Omental fat pad (tissue), 3 donors: ENCODE measurements at regions not wholly inside any gene's neighbourhood (a gene's known extent, or its start where the extent isn't known, plus 50 kb on each side); places are given as distances from the start of the nearest gene placed in this dataset.
A peak's percentile ranks its signal among the peaks of the same experiment; 100 is the strongest.
"Not testable (repeated sequence)": the region's sequence is repeated elsewhere in the genome, so short reads cannot be mapped to it uniquely, and the experiment has no call there.

Experiments used
- ATAC-seq: fragments of 150-250 bp; one replicate; pipeline ENCODE4 v1.9.1; 2016; ENCODE audit warnings: mild to moderate bottlenecking, moderate library complexity; ENCODE audit not compliant: low FRiP score
- DNase-seq: peaks from one replicate; pipeline ENCODE4 v3.0.0-alpha.2; 2019; ENCODE audit warnings: low spot score
- CTCF ChIP-seq, 3 donors: fragments of 450-650 bp; IDR thresholded peaks; one replicate each; pipeline ENCODE4 v1.5.1; 2016 to 2017; ENCODE audit warnings: antibody characterized with exemption in 3 of 3, mild to moderate bottlenecking in 3 of 3, moderate library complexity in 2 of 3

GRCh38 chr5:4023091-4023752, 427.6 kb downstream of the IRX1 start:
- TF ChIP-seq CTCF (IDR thresholded peaks at IDR 0.05): no peak
- no peak for DNase-seq
- no peak for ATAC-seq

- TF ChIP-seq CTCF (IDR thresholded peaks at IDR 0.05): no peak
- DNase-seq (no peak), ATAC-seq (no peak)
Measured at GRCh38 chr5:4023753-4024335, 428.2 kb downstream of the IRX1 start.

GRCh38 chr5:4027088-4027734, 431.6 kb downstream of the IRX1 start:
- TF ChIP-seq CTCF (IDR thresholded peaks at IDR 0.05): no peak
- peak; percentile 42 for ATAC-seq

GRCh38 chr5:4028384-4028783, 432.8 kb downstream of the IRX1 start:
- no peak for TF ChIP-seq CTCF (IDR thresholded peaks at IDR 0.05)
- DNase-seq: no peak
- ATAC-seq: no peak

More at GRCh38 chr5:4027088-4027734, 431.6 kb downstream of the IRX1 start:
- DNase-seq: no peak

GRCh38 chr5:4033546-4033945, 437.9 kb downstream of the IRX1 start:
- not testable (repeated sequence) for ATAC-seq, DNase-seq

GRCh38 chr5:4036861-4037260, 441.2 kb downstream of the IRX1 start:
- ATAC-seq (no peak), DNase-seq (no peak)
- TF ChIP-seq CTCF (IDR thresholded peaks at IDR 0.05): no peak

GRCh38 chr5:4038994-4039393, 443.4 kb downstream of the IRX1 start:
- no peak for TF ChIP-seq CTCF (IDR thresholded peaks at IDR 0.05)
- DNase-seq (no peak), ATAC-seq (no peak)
